GM18499 (cell line): ENCODE measurements at regions not wholly inside any gene's neighbourhood (a gene's known extent, or its start where the extent isn't known, plus 50 kb on each side); places are given as distances from the start of the nearest gene placed in this dataset.

Experiments
- ATAC-seq: cut with Tn5 transposase; IDR thresholded peaks from one replicate; pipeline ENCODE4 v1.9.1; 2021; ENCODE audit warnings: moderate number of reproducible peaks; ENCODE audit not compliant: insufficient read depth, unreplicated experiment

DNA sequence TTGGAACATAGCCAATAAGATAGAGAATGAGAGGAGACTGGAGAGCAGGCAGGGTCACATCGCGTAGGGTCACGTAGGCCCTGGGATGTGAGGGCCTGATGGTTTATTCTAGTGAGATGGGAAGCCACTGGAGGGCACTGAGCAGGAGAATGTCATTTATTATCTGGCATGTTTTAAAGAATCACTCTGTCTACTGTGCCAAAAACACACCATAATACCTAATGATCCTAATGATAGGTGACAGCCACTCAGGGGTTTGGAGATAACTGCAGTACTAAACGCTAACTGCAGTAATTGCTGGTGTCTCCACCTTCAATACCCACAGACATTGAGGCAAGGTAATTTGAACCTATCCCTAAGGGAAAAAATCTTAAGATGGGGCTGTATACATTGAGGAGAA, 185.4 kb downstream of the TTLL7 start:
- ATAC-seq: no peak

DNA sequence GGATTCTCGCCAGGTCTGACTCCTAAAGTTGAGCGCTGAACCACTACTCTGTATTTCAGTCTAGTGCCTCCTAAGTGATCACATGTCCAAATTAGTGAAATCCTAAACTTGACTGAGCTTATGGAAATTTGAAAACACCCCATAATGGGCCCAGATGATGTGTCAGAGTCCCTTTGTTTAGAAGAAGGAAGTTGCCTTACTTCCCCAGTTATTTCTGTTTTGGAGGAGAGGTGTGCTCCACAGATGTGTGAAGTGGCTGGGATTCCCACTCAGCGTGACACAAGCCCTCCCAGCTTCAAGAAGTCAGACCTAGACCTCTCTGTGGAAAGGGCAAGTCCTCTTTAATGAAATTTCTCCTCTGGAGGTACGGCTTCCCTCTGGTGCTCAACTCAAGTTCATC, 188.8 kb downstream of the TTLL7 start:
- no peak for ATAC-seq

DNA sequence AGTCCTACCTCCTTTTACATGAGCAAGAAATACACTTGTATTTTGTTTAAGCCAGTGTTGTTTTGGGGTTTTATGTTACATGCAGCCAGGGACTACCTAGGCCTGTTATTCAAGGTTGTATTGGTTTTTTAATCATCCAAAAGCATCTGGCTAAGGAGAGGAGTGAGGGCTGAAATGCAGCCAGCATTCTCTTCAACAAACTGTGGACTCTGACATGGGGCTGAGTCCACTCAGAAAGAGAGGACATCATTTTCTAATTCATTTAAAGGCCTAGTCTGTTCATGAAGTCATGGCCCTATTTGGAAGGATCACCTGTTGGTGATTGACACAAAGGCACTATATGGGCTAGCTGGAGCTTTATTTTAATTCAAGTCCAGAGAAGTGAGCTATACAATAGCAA, 190.4 kb downstream of the TTLL7 start:
- ATAC-seq: no peak

DNA sequence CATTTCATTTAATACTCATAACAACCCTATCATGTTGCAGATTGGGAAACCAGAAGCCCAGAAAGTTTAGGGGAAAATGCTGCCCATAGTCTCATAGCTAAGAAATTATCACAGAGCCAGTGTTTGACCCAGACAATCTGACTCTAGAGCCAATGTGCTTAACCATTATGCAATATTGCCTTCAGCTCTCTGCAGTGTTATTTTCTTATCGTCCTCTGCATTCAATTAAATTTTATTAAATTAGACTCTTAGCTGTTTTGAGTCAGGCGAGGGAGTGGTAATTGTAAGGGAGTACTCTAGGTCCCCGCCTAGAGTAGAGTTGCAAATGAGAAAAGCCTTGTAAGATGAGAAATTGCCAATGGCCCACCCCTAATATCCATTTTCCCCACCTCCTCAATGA, 191.1 kb downstream of the TTLL7 start:
- ATAC-seq: no peak

DNA sequence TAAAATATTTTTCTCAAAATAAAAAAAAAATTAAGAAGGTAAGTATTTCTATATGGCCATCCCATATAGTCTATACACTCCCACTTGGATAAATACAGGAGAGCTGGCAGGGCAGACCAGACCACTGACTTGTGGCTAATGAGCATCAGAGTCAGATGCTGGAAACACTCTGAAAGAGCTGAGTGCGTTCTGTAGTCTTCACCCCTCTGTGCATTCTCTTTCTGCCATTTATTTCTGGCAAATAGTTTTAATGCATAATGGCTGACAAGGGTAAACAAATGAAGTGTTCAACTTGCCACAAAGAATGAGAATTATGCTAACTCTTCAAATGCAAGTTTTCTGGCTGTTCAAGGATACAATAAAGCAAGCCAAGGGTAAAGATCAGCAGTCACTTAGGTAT, 191.7 kb downstream of the TTLL7 start:
- no peak for ATAC-seq

DNA sequence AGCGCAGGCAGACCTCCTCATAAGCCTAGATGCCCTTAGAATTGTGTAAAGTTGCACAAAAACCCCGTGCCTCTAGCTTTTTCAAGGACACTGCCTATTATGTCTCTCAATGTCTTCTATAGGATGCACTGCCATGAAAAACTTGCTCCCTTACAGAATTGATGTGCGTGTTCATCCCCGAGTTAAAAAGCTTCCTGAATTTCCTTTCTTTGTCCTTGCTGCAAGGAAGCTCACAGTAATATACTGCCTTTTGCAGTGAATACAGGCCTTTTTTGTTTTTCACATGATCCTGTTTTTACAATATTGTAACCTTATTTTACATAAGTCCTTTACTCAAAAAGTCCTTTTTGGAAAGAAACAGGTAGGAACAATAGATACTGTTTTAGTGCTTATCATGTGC, 193.0 kb downstream of the TTLL7 start:
- ATAC-seq: no peak

DNA sequence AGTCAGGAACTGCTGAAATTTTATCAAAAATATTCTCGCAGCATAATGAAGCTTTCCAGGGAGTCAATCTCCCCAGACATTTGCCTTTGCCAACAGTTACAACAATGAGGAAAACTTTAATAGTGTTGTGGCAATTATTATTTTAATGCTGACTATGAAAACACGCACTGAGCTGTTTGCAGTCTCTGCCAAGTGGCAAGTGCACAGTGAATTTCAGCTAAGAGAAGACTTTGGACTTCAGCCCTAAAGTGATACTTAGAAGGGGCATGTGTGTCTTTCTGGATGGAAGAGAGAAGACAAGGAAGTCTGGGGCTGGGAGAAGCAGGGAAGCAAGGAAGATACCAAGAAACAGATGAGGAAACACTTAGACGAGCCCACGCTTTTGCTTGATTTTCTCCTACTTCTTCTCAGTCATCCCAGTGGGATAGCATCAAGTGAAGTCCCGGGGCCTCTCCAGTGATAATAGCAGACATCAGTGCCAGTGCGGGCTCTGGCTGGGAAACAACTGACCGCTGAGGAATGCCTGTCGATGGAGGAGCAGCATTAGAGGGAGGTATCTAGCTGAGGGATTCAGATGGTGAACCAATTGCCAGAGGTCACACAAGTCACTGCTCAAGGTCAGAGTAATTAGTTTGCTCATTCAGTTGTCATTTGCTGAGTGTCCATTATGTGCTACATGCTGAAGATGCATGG, 196.3 kb downstream of the TTLL7 start:
- no peak for ATAC-seq

DNA sequence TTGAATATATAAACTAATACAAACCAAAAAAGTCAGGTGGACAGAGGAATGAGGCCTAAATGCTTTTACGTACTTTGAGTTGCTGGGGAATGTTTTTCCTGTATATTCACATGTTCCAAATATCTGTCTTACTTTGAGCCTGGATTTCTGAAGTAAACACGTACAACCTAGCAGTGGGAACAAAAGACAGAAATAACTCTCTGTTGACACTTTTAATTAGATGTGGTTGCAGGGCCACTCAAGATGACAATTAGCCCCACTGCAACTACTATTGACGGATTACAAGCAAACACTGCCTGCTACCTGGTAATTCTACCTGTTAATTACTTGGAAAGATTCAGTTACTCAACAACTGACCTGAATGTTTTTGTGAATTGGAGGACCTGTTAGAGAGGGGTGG, 196.9 kb downstream of the TTLL7 start:
- no peak for ATAC-seq

DNA sequence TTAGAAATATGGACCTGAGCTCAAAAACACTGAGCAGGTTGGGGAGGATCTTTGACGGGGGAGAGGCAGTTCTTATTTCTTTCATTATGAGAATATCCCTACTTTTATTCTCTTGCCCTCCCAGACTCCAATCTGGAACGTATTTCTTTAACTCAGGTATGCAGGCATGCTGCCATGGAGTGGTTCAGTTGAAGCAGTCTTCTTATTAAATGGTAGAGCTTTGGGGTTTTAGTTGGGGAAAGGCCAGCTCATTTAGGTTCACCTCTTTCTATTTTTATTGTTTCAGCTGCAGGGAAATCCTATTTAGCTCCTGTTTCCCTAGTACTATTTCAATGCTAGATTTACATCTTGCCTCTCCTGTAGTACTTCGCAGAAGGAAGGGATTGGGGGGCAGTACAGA, 198.9 kb downstream of the TTLL7 start:
- no peak for ATAC-seq

DNA sequence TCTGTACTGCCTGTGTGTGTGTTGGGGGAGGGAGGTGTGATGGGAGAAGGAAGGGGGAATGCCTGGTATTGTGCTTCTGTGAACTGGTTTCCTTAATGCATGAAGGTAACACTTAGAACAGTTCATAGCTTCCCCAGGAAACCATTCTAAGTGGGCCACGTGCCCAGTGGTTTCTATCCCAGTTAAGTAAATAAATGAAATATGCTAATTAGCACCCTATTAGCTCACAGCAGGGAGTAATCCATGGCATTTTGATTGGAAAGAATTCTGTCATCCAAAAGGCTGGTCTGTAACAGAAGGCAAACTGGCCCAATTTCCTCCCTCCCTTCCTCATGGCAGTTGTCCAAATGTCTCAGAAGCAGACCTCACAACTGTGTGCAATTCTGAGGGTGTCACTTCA, 199.3 kb downstream of the TTLL7 start:
- ATAC-seq: no peak

DNA sequence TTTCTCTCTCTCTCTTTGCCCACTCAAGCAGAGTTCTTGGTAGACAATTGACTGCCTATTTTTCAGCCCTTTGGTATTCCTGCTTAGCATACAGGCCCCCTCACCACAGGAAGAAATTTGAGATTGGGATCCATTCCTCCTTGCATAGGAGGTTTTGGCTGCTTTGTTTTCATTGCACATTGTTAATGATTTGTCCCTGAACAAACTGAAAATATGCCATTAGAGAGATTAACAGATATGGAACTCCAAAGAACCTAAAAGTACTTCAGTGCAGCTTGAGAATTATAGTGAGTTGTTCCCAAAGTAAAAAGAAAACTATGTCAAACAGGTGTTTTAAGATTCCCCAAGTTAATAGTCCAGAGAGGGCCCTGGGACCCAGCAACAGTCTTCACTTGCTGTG, 200.0 kb downstream of the TTLL7 start:
- no peak for ATAC-seq

DNA sequence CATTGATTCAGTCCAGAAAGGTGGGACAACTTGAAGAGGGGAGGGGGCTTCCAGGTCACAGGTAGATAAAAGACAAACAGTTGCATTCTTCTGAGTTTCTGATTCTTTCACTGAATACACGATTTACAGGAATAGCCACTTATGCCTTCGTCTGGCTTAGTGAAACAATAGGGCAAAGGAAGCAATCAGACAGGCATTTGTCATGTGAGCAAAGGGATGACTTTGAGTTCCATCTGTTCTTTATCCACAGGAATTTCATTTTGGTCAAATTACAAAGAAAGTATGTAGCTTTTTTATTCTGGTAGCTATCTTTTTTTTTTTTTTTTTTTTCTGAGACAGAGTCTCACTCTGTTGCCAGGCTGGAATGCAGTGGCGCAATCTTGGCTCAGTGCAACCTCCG, 202.5 kb downstream of the TTLL7 start:
- no peak for ATAC-seq

DNA sequence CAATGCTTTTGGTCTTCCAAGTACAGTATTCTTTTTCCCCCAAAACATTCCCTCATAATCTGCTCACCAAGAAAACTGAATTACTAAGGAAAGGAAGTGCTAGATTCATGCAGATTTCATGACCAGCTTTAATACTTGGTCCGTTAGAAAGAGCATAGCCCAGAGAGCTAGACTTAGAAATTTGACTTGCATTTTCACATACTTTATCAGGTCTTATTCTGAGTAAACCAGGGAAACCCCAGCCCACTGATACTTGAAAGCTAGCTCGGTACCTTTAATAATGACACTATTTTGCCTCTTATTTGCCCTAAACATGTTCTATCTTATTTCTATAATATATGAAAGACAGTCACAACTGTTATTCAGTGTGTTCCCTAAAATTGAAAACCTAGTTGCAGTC, 204.5 kb downstream of the TTLL7 start:
- peak; percentile 83 for ATAC-seq

DNA sequence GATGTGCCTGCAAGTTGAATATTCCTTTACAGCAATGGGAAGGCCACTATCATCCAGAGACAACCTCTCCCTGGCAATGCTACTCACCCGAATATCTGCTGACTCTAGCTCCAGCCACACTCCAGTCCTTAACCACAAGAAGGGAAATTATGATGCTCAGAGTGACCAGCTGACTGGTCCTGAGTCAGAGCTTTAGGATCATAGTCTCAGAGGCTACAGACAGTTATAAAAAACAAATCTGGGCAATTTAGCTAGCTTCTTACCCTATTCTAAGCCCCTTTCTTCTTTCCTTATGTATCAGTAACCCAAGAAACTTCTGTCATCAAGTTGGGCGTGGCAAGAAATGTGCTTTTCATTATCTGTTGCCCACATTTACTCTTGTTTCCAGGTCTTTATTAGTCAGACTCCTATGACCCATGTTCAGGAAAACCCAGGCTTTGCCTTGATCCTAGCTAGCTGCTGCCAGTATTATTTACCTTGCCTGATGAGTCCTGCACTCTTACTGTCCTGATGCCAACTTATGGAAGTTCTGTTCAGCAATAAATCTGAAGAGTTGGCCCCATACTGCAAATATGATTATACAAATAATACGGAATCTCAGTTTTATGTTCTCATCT, 207.0 kb downstream of the TTLL7 start:
- ATAC-seq: no peak

DNA sequence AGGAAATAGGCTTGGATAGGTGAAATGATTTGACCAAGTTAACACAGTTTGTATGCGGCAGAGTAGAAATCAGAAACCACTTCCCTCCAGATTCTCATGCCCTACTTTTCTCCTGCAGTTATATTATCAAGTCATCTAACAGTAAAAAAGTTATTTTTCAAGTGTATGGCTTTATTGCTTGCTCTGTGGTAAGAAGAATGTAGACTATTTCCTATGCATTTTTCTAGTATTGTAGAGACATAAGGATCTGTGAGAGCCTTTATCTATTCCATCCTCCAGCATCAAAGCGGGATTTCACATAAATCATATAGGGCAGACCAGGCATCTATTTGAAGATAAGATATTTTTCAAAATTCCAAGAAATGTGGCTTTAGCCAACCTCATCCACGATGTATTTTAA, 208.5 kb downstream of the TTLL7 start:
- ATAC-seq: no peak

DNA sequence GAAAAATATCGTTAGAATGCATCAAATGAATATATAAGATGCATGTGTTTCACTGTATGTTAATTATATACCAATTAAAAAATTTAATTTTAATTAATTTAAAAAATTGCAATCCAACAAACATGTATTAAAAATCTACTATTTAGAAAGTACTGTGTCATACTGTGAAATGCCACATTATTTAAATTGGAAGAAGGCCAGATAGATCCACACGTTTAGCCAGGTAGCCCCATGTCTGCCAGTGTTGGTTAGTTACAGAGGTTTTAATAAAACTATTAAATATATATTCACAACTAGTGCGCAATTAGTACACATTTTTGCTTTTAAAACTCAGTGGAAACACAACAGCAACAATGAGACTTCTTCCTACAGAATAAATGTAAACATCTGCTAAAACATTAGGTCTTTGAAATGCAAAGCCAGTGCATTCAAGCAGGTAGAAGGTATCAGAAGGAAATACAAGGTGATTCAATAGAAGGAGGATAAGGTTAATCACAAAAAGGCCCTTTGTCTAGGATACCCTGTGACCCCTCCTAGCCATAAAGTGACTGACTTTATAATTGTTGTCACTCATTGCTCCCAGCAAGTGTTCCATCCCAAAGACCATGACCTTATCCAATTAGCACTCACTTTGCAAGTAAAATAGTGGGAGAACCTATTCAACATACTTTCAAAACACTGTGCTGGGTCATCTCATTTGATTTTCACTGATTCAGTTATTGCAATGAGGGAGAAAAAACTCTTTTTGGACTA, 211.5 kb downstream of the TTLL7 start:
- ATAC-seq: no peak

DNA sequence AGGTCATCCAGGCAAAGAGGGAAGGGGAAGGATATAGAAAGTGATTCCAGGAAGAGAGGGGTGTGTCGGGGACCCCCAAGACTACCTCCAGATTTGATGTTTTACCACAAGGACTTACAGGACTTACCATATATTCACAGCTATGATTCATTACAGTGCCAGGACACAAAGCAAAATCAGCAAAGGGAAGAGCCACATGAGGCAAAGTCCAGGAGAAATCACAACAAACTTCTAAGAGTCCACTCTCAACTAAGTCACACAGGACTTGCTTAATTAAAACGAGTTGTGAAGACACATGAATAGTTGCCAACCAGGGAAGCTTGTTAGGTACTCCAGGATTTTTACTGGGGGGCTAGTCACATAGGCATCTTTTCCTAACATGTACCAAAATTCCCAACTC, 217.3 kb downstream of the TTLL7 start:
- no peak for ATAC-seq

DNA sequence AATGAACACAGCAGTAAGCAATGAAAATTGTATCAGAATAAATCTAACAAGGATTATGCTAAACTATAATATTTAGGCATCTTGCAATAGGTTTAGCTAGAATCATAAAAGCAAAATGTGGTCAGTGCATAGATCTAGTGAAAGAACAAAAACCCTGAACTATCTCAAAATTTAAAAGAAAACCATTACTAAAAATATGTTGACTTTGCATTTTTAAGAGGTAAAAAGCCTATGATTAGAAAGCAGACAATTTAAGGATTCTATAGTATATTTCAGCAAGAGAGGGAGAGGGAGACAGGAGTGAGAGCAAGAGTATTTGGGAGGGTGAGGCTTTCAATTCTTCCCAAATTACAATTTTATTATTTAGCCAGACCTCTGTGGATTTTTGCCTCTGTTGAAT, 219.4 kb downstream of the TTLL7 start:
- no peak for ATAC-seq

DNA sequence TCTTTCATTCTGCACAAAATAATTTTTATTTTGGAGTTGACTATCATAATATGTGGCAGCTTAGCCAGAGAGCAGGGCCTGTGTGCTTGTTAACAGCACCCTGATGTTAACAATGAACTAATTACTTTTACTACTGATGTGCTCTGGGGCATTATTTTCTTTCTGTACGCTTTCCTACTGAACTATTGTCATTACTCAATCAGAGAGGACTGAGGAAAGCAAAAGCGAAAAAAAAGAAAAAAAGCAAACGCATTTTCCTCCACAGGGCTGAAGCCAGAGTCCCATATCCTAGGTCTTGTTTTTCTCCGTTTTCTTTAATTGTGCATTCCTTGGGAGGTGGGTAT, 221.2 kb downstream of the TTLL7 start:
- no peak for ATAC-seq

DNA sequence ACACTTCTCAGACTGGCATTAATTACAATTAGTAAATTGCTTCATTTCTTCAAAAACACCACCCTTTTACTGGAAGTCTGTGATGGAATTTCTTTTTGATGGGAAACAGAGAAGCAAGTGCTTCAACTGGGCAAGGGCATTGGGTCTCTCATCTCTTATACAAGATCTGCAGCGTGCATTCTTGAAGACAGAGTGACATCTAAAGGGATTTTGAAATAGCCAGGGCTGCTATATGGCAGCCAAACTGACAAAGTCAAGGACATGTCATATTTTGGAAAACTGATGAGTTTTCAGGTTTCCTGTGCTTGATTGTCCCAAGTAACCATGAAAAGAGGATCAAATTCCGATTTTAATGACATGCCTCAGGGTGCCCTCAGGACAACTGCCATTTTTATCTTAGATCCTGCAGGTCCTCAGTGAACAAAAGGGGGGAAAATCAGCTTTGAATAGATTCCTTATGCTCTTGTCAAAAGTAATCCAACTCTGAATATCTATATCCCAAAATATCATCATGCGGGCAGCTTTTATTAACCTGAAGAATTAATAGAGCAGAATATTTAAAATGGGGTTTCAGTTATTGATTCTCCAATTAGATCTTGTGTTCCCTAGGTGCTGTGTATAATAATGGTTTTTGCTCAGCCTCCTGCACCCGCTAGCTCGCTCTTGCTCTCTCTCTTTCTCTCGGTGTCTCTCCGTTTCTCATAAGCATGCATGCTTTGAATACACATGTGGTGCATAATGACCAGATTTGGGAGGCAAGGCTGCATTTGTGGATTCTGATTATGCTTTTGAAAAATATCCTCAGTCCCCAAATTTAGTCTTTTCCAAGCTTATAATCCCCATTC, 221.8 kb downstream of the TTLL7 start:
- ATAC-seq: no peak

DNA sequence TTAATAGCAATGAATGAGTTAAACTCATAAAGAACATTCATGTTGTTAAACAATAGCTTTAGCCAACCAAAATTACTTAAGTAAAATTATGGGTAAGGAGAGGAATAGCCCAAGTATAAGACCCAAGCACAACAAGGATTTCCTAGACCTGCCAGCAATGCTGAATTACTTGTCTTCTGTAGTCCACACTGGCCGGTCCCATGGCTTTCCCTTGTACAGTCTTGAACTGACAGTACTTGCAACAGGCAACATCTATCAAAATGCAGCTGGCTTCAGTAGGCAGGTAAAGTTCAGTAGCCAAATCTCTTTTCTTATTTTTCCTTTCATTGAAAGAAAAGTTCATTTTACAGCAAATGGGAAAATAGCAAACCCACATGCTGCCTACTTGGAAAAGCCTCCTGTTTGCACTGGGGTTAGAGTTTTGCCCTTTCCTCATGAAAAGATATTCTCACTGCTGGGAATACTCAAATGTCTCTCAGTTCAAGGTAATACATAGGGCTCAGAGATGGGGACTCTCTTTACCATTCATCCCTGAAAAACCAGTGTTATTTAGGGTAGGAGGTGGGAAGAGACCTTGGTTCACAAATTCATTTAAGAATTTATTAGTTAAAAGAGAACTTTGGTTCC, 222.8 kb downstream of the TTLL7 start:
- ATAC-seq: no peak
